ENCODE measurements at regions not wholly inside any gene's neighbourhood (a gene's known extent, or its start where the extent isn't known, plus 50 kb on each side); places are given as distances from the start of the nearest gene placed in this dataset.

DNA sequence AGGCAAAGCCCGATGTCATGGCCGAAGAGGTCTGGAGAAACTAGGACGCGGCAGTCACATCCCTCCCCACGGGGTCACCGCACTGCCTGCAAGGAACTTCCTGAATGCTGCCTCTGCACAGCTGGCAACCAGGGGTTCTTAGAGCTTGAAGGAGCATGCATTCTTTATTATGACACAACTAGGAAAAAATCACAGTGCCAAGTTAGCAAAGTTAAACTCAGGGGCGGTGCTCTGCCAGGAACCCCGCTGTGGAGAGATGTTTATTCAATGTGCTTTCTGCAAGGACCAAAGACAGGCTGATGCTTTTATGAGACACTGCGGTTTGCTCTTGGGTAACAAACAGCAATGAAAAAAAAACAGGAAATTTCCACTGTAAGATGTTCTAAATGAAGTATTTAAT lies 287.3 kb upstream of the FOXQ1 start:
- ChIA-PET CTCF (interaction anchor here (0.7 kb wide), 1 partner anchor 37 kb away, joined by 3 read pairs; no protein-coding TSS in a partner anchor), POLR2A (no interaction called here)
- no peaks in the 10 kb centered on the region for H3K36me3 ChIP-seq (ENCODE audit: control insufficient read depth in 2 of 2, insufficient read depth in 1 of 2, low read length in 2 of 2)
- H3K4me3 ChIP-seq (ENCODE audit: low read depth, low read length) = no peak overlapping the region
- H3K9me3 ChIP-seq (ENCODE audit: control insufficient read depth, insufficient read depth, low read depth, low read length) = no peaks in the 10 kb centered on the region
- peak overlapping the region; percentile 52; the same call in 1 of the 2 replicates for H3K27ac ChIP-seq (ENCODE audit: extremely low read depth, low read depth, low read length)
- H3K4me1 ChIP-seq (ENCODE audit: control insufficient read depth, insufficient read depth, low read length) = peaks cover 19% of the 10 kb centered on the region
- TF ChIP-seq GFI1B (tag by site-specific recombination; IDR thresholded peaks at IDR 0.05) (peak; percentile 79; the same call in 1 of the 2 replicates), ZEB2 (tag by site-specific recombination; IDR thresholded peaks at IDR 0.05) (peak; percentile 64), OSR2 (tag by site-specific recombination; IDR thresholded peaks at IDR 0.05) (peak; percentile 86), ZNF843 (tag by site-specific recombination; IDR thresholded peaks at IDR 0.05) (peak; percentile 92), IKZF3 (tag by site-specific recombination; IDR thresholded peaks at IDR 0.05) (peak; percentile 87), ZNF10 (tag by site-specific recombination; IDR thresholded peaks at IDR 0.05) (no peak), ZNF274 (IDR thresholded peaks at IDR 0.05; ENCODE audit: low read length) (no peak), ZNF274 (tag by site-specific recombination; IDR thresholded peaks at IDR 0.05; ENCODE audit: borderline replicate concordance) (no peak), MZF1 (tag by site-specific recombination; IDR thresholded peaks at IDR 0.05; ENCODE audit: borderline replicate concordance) (0 out of 2 replicates have a peak, but pooled peaks have one; percentile 34), KLF1 (tag by site-specific recombination; IDR thresholded peaks at IDR 0.05) (0 out of 2 replicates have a peak, but pooled peaks have one; percentile 30), GLIS1 (tag by site-specific recombination; IDR thresholded peaks at IDR 0.05) (peak; percentile 59), ZBTB8A (tag by site-specific recombination; IDR thresholded peaks at IDR 0.05) (peak; percentile 51; the same call in 1 of the 2 replicates), ZBTB48 (tag by site-specific recombination; IDR thresholded peaks at IDR 0.05) (no peak), ZNF184 (tag by site-specific recombination; IDR thresholded peaks at IDR 0.05) (0 out of 2 replicates have a peak, but pooled peaks have one; percentile 58), ZNF2 (tag by site-specific recombination; IDR thresholded peaks at IDR 0.05) (no peak), TCF7L2 (IDR thresholded peaks at IDR 0.05; ENCODE audit: borderline replicate concordance, low read depth, low read length) (peak; percentile 85), FEZF1 (tag by site-specific recombination; IDR thresholded peaks at IDR 0.05) (peak; percentile 88), WT1 (tag by site-specific recombination; IDR thresholded peaks at IDR 0.05) (peak; percentile 81), MYNN (tag by site-specific recombination; IDR thresholded peaks at IDR 0.05; ENCODE audit: borderline replicate concordance) (no peak), OVOL3 (tag by site-specific recombination; IDR thresholded peaks at IDR 0.05) (peak; percentile 78; the same call in 1 of the 2 replicates), YY2 (tag by site-specific recombination; IDR thresholded peaks at IDR 0.05) (no peak), KLF8 (tag by site-specific recombination; IDR thresholded peaks at IDR 0.05) (peak; percentile 39; the same call in 1 of the 2 replicates), ZBTB21 (tag by site-specific recombination; IDR thresholded peaks at IDR 0.05) (peak; percentile 33; the same call in 1 of the 2 replicates), ZFP69B (tag by site-specific recombination; IDR thresholded peaks at IDR 0.05) (peak; percentile 49; the same call in 1 of the 2 replicates), ZIC2 (tag by site-specific recombination; IDR thresholded peaks at IDR 0.05) (peak; percentile 98), ZNF629 (tag by site-specific recombination; IDR thresholded peaks at IDR 0.05) (peak; percentile 73), SETDB1 (IDR thresholded peaks at IDR 0.05; ENCODE audit: insufficient read length, low read length) (no peak)
- TF ChIP-seq, protein P1, sequence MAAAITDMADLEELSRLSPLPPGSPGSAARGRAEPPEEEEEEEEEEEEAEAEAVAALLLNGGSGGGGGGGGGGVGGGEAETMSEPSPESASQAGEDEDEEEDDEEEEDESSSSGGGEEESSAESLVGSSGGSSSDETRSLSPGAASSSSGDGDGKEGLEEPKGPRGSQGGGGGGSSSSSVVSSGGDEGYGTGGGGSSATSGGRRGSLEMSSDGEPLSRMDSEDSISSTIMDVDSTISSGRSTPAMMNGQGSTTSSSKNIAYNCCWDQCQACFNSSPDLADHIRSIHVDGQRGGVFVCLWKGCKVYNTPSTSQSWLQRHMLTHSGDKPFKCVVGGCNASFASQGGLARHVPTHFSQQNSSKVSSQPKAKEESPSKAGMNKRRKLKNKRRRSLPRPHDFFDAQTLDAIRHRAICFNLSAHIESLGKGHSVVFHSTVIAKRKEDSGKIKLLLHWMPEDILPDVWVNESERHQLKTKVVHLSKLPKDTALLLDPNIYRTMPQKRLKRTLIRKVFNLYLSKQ (tag by site-specific recombination; IDR thresholded peaks at IDR 0.05; ENCODE audit: borderline replicate concordance) = no peak
- TF ChIP-seq, protein P2, sequence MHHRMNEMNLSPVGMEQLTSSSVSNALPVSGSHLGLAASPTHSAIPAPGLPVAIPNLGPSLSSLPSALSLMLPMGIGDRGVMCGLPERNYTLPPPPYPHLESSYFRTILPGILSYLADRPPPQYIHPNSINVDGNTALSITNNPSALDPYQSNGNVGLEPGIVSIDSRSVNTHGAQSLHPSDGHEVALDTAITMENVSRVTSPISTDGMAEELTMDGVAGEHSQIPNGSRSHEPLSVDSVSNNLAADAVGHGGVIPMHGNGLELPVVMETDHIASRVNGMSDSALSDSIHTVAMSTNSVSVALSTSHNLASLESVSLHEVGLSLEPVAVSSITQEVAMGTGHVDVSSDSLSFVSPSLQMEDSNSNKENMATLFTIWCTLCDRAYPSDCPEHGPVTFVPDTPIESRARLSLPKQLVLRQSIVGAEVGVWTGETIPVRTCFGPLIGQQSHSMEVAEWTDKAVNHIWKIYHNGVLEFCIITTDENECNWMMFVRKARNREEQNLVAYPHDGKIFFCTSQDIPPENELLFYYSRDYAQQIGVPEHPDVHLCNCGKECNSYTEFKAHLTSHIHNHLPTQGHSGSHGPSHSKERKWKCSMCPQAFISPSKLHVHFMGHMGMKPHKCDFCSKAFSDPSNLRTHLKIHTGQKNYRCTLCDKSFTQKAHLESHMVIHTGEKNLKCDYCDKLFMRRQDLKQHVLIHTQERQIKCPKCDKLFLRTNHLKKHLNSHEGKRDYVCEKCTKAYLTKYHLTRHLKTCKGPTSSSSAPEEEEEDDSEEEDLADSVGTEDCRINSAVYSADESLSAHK (tag by site-specific recombination; IDR thresholded peaks at IDR 0.05) = 0 out of 2 replicates have a peak, but pooled peaks have one; percentile 27
- TF ChIP-seq, protein P3, sequence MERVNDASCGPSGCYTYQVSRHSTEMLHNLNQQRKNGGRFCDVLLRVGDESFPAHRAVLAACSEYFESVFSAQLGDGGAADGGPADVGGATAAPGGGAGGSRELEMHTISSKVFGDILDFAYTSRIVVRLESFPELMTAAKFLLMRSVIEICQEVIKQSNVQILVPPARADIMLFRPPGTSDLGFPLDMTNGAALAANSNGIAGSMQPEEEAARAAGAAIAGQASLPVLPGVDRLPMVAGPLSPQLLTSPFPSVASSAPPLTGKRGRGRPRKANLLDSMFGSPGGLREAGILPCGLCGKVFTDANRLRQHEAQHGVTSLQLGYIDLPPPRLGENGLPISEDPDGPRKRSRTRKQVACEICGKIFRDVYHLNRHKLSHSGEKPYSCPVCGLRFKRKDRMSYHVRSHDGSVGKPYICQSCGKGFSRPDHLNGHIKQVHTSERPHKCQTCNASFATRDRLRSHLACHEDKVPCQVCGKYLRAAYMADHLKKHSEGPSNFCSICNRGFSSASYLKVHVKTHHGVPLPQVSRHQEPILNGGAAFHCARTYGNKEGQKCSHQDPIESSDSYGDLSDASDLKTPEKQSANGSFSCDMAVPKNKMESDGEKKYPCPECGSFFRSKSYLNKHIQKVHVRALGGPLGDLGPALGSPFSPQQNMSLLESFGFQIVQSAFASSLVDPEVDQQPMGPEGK (tag by site-specific recombination; IDR thresholded peaks at IDR 0.05) = 0 out of 2 replicates have a peak, but pooled peaks have one; percentile 15
- TF ChIP-seq, protein P4, sequence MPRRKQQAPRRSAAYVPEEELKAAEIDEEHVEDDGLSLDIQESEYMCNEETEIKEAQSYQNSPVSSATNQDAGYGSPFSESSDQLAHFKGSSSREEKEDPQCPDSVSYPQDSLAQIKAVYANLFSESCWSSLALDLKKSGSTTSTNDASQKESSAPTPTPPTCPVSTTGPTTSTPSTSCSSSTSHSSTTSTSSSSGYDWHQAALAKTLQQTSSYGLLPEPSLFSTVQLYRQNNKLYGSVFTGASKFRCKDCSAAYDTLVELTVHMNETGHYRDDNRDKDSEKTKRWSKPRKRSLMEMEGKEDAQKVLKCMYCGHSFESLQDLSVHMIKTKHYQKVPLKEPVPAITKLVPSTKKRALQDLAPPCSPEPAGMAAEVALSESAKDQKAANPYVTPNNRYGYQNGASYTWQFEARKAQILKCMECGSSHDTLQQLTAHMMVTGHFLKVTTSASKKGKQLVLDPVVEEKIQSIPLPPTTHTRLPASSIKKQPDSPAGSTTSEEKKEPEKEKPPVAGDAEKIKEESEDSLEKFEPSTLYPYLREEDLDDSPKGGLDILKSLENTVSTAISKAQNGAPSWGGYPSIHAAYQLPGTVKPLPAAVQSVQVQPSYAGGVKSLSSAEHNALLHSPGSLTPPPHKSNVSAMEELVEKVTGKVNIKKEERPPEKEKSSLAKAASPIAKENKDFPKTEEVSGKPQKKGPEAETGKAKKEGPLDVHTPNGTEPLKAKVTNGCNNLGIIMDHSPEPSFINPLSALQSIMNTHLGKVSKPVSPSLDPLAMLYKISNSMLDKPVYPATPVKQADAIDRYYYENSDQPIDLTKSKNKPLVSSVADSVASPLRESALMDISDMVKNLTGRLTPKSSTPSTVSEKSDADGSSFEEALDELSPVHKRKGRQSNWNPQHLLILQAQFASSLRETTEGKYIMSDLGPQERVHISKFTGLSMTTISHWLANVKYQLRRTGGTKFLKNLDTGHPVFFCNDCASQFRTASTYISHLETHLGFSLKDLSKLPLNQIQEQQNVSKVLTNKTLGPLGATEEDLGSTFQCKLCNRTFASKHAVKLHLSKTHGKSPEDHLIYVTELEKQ (tag by site-specific recombination; IDR thresholded peaks at IDR 0.05; ENCODE audit: borderline replicate concordance) = peak; percentile 58; the same call in 1 of the 2 replicates
